Memory B cell (primary cell): ENCODE measurements at regions not wholly inside any gene's neighbourhood (a gene's known extent, or its start where the extent isn't known, plus 50 kb on each side); places are given as distances from the start of the nearest gene placed in this dataset.
A peak's percentile ranks its signal among the peaks of the same experiment; 100 is the strongest.

ENCODE experiments used
- ATAC-seq: fragments of 150-1000 bp; cut with Tn5 transposase; 2 replicates; pipeline ENCODE4 v1.10.0; 2021; ENCODE audit warnings: low read depth, mild to moderate bottlenecking, moderate library complexity
- DNase-seq, 2 donors: peaks; one replicate each; pipeline ENCODE4 v3.0.0; 2022; ENCODE audit warnings: low spot score in 2 of 2
- H3K27ac Mint-ChIP-seq: one replicate; pipeline ENCODE4 v1.8.0; 2022; ENCODE audit warnings: mild to moderate bottlenecking, moderate library complexity, mixed read lengths
- H3K27me3 Mint-ChIP-seq: one replicate; pipeline ENCODE4 v1.8.0; 2022; ENCODE audit warnings: mixed read lengths
- H3K36me3 Mint-ChIP-seq: one replicate; pipeline ENCODE4 v1.8.0; 2022; ENCODE audit warnings: mild to moderate bottlenecking, mixed read lengths
- H3K4me1 Mint-ChIP-seq: one replicate; pipeline ENCODE4 v1.8.0; 2022; ENCODE audit warnings: mixed read lengths
- H3K4me3 Mint-ChIP-seq: one replicate; pipeline ENCODE4 v1.8.0; 2022; ENCODE audit warnings: mild to moderate bottlenecking, moderate library complexity, mixed read lengths
- H3K9me3 Mint-ChIP-seq: one replicate; pipeline ENCODE4 v1.8.0; 2022; ENCODE audit warnings: mixed read lengths

GRCh38 chr7:132687016-132687415, 110.7 kb upstream of the PLXNA4 start:
- Mint-ChIP-seq H3K27me3 (peaks cover 11% of the 10 kb centered on the region), H3K9me3 (peaks cover 3% of the 10 kb centered on the region), H3K4me3 (no peak overlapping the region), H3K36me3 (no peaks in the 10 kb centered on the region), H3K27ac (no peak overlapping the region), H3K4me1 (no peaks in the 10 kb centered on the region)
- no peak for DNase-seq
- ATAC-seq, result no peak

- H3K27ac Mint-ChIP-seq, result no peak overlapping the region
- peaks cover 11% of the 10 kb centered on the region for H3K27me3 Mint-ChIP-seq
- ATAC-seq, result no peak
- H3K4me1 Mint-ChIP-seq, result no peaks in the 10 kb centered on the region
- peaks cover 3% of the 10 kb centered on the region for H3K9me3 Mint-ChIP-seq
- H3K4me3 Mint-ChIP-seq, result no peak overlapping the region
- no peaks in the 10 kb centered on the region for H3K36me3 Mint-ChIP-seq
- no peak for DNase-seq
Observed at GRCh38 chr7:132685277-132685676, 109.0 kb upstream of the PLXNA4 start.

- no peak overlapping the region for H3K27ac Mint-ChIP-seq
- peaks cover 16% of the 10 kb centered on the region for H3K27me3 Mint-ChIP-seq
- H3K4me1 Mint-ChIP-seq, result no peaks in the 10 kb centered on the region
- no peak overlapping the region for H3K4me3 Mint-ChIP-seq
- DNase-seq, result no peak
- H3K36me3 Mint-ChIP-seq, result no peaks in the 10 kb centered on the region
- H3K9me3 Mint-ChIP-seq, result peaks cover 3% of the 10 kb centered on the region
- ATAC-seq, result no peak
Observed at GRCh38 chr7:132683896-132684690, 107.8 kb upstream of the PLXNA4 start.

- DNase-seq (no peak), ATAC-seq (no peak)
- Mint-ChIP-seq H3K27me3 (peaks cover 14% of the 10 kb centered on the region), H3K4me3 (no peak overlapping the region), H3K4me1 (no peaks in the 10 kb centered on the region), H3K27ac (no peak overlapping the region), H3K36me3 (no peaks in the 10 kb centered on the region), H3K9me3 (peaks cover 3% of the 10 kb centered on the region)
Observed at GRCh38 chr7:132681951-132682350, 105.7 kb upstream of the PLXNA4 start.

- no peaks in the 10 kb centered on the region for H3K36me3 Mint-ChIP-seq
- H3K27ac Mint-ChIP-seq, result no peak overlapping the region
- DNase-seq, result no peak
- H3K4me1 Mint-ChIP-seq, result no peaks in the 10 kb centered on the region
- peaks cover 8% of the 10 kb centered on the region for H3K27me3 Mint-ChIP-seq
- H3K4me3 Mint-ChIP-seq, result no peak overlapping the region
- ATAC-seq, result no peak
- H3K9me3 Mint-ChIP-seq, result no peaks in the 10 kb centered on the region
Observed at GRCh38 chr7:132680590-132680989, 104.3 kb upstream of the PLXNA4 start.

- ATAC-seq, result no peak
- H3K4me1 Mint-ChIP-seq, result no peaks in the 10 kb centered on the region
- H3K4me3 Mint-ChIP-seq, result no peak overlapping the region
- peaks cover 7% of the 10 kb centered on the region for H3K27me3 Mint-ChIP-seq
- no peak for DNase-seq
- H3K27ac Mint-ChIP-seq, result no peak overlapping the region
- no peaks in the 10 kb centered on the region for H3K9me3 Mint-ChIP-seq
- H3K36me3 Mint-ChIP-seq, result no peaks in the 10 kb centered on the region
Observed at GRCh38 chr7:132678656-132679055, 102.4 kb upstream of the PLXNA4 start.

GRCh38 chr7:132677918-132678317, 101.6 kb upstream of the PLXNA4 start:
- Mint-ChIP-seq H3K4me1 (no peaks in the 10 kb centered on the region), H3K4me3 (no peak overlapping the region), H3K36me3 (no peaks in the 10 kb centered on the region), H3K27ac (no peak overlapping the region), H3K27me3 (peaks cover 7% of the 10 kb centered on the region), H3K9me3 (peaks cover 1% of the 10 kb centered on the region)
- no peak for DNase-seq
- no peak for ATAC-seq

- no peaks in the 10 kb centered on the region for H3K4me1 Mint-ChIP-seq
- no peak overlapping the region for H3K4me3 Mint-ChIP-seq
- peaks cover 1% of the 10 kb centered on the region for H3K9me3 Mint-ChIP-seq
- no peak for DNase-seq
- no peak overlapping the region for H3K27ac Mint-ChIP-seq
- no peak for ATAC-seq
- no peaks in the 10 kb centered on the region for H3K27me3 Mint-ChIP-seq
- no peaks in the 10 kb centered on the region for H3K36me3 Mint-ChIP-seq
Observed at GRCh38 chr7:132672200-132672990, 96.1 kb upstream of the PLXNA4 start.

- Mint-ChIP-seq H3K9me3 (no peaks in the 10 kb centered on the region), H3K27me3 (no peaks in the 10 kb centered on the region), H3K4me3 (no peak overlapping the region), H3K36me3 (no peaks in the 10 kb centered on the region), H3K27ac (no peak overlapping the region), H3K4me1 (peaks cover 2% of the 10 kb centered on the region)
- ATAC-seq (no peak), DNase-seq (no peak)
Observed at GRCh38 chr7:132666774-132667172, 90.5 kb upstream of the PLXNA4 start.

GRCh38 chr7:132666071-132666773, 90.0 kb upstream of the PLXNA4 start:
- Mint-ChIP-seq H3K36me3 (no peaks in the 10 kb centered on the region), H3K27ac (no peak overlapping the region), H3K9me3 (no peaks in the 10 kb centered on the region), H3K4me3 (no peak overlapping the region), H3K4me1 (peaks cover 2% of the 10 kb centered on the region), H3K27me3 (no peaks in the 10 kb centered on the region)
- no peak for DNase-seq
- no peak for ATAC-seq

- DNase-seq (no peak), ATAC-seq (no peak)
- Mint-ChIP-seq H3K4me1 (peaks cover 27% of the 10 kb centered on the region), H3K9me3 (peaks cover 8% of the 10 kb centered on the region), H3K27ac (no peak overlapping the region), H3K36me3 (peaks cover 6% of the 10 kb centered on the region), H3K4me3 (no peak overlapping the region), H3K27me3 (no peaks in the 10 kb centered on the region)
Observed at GRCh38 chr7:132656846-132657776, 80.8 kb upstream of the PLXNA4 start.

- no peak for ATAC-seq
- Mint-ChIP-seq H3K27ac (no peak overlapping the region), H3K4me3 (no peak overlapping the region), H3K9me3 (peaks cover 11% of the 10 kb centered on the region), H3K36me3 (peaks cover 6% of the 10 kb centered on the region), H3K27me3 (no peaks in the 10 kb centered on the region), H3K4me1 (peaks cover 27% of the 10 kb centered on the region)
- DNase-seq, result no peak
Observed at GRCh38 chr7:132656341-132656740, 80.1 kb upstream of the PLXNA4 start.

GRCh38 chr7:132655131-132655727, 79.0 kb upstream of the PLXNA4 start:
- H3K27me3 Mint-ChIP-seq, result no peaks in the 10 kb centered on the region
- no peak for ATAC-seq
- peak overlapping the region; percentile 13 for H3K27ac Mint-ChIP-seq
- H3K4me3 Mint-ChIP-seq, result peak overlapping the region; percentile 78
- peaks cover 12% of the 10 kb centered on the region for H3K9me3 Mint-ChIP-seq
- no peak for DNase-seq
- peaks cover 6% of the 10 kb centered on the region for H3K36me3 Mint-ChIP-seq
- H3K4me1 Mint-ChIP-seq, result peaks cover 27% of the 10 kb centered on the region
